HEK293 (cell line): ENCODE measurements at regions not wholly inside any gene's neighbourhood (a gene's known extent, or its start where the extent isn't known, plus 50 kb on each side); places are given as distances from the start of the nearest gene placed in this dataset.

Source experiments
- CTCF ChIA-PET: fragments of 350-600 bp; formaldehyde crosslinking; extraction: SDS; loops from one replicate; lab custom pipeline; 2021; ENCODE audit warnings: antibody characterized with exemption; lab: Yijun Ruan, JAX
- POLR2A ChIA-PET: fragments of 300-600 bp; formaldehyde crosslinking; extraction: SDS; loops from one replicate; lab custom pipeline; 2020; ENCODE audit warnings: antibody characterized with exemption, inconsistent platforms; lab: Yijun Ruan, JAX
- H3K27ac ChIP-seq: fragments of 200-500 bp; sonication (Bioruptor generic); 2 replicates; pipeline ENCODE4 v1.5.1; 2014; ENCODE audit warnings: low read depth, low read length, control low read depth, inconsistent platforms; ENCODE audit errors: extremely low read depth
- H3K36me3 ChIP-seq, 2 experiments: fragments of 200-500 bp in 1 of 2; sonication (Bioruptor generic) in 1 of 2; 1 replicate in 1 of 2; 2 replicates in 1 of 2; pipeline ENCODE4 v1.5.1; 2014 to 2017; ENCODE audit warnings: inconsistent platforms in 2 of 2, low read length in 2 of 2; ENCODE audit not compliant: control insufficient read depth in 2 of 2, insufficient read depth in 1 of 2
- H3K4me1 ChIP-seq: fragments of 200-500 bp; sonication (Bioruptor generic); 2 replicates; pipeline ENCODE4 v1.5.1; 2014; ENCODE audit warnings: mild to moderate bottlenecking, low read length, inconsistent platforms; ENCODE audit not compliant: control insufficient read depth, insufficient read depth
- H3K4me3 ChIP-seq: 2 replicates; pipeline ENCODE4 v1.5.1; 2011; ENCODE audit warnings: low read depth, mild to moderate bottlenecking, control low read depth, low read length, moderate library complexity
- H3K9me3 ChIP-seq: fragments of 200-500 bp; sonication (Bioruptor generic); 2 replicates; pipeline ENCODE4 v1.5.1; 2014; ENCODE audit warnings: low read depth, low read length, inconsistent platforms; ENCODE audit not compliant: control insufficient read depth, insufficient read depth
- ELK4 ChIP-seq: IDR thresholded peaks from 2 replicates; pipeline ENCODE4 v1.6.1; 2011; ENCODE audit warnings: mild to moderate bottlenecking, low read depth, low read length, borderline replicate concordance
- FEZF1 ChIP-seq: fragments of 450-650 bp; formaldehyde crosslinking; IDR thresholded peaks from 2 replicates; pipeline ENCODE4 v1.5.1; 2016; ENCODE audit warnings: missing biosample characterization, missing genetic modification characterization
- GLI2 ChIP-seq: fragments of 450-650 bp; formaldehyde crosslinking; IDR thresholded peaks from 2 replicates; pipeline ENCODE4; 2017; ENCODE audit warnings: missing biosample characterization, missing genetic modification characterization, low read depth, borderline replicate concordance
- GLI4 ChIP-seq: fragments of 450-650 bp; formaldehyde crosslinking; IDR thresholded peaks from 2 replicates; pipeline ENCODE4 v1.5.1; 2016; ENCODE audit warnings: missing biosample characterization, missing genetic modification characterization
- GLIS1 ChIP-seq: fragments of 450-650 bp; formaldehyde crosslinking; IDR thresholded peaks from 2 replicates; pipeline ENCODE4 v1.5.1; 2016; ENCODE audit warnings: missing biosample characterization, missing genetic modification characterization
- KLF1 ChIP-seq: fragments of 450-650 bp; formaldehyde crosslinking; IDR thresholded peaks from 2 replicates; pipeline ENCODE4 v1.5.1; 2016; ENCODE audit warnings: missing biosample characterization, missing genetic modification characterization
- PRDM10 ChIP-seq: fragments of 450-650 bp; formaldehyde crosslinking; IDR thresholded peaks from 2 replicates; pipeline ENCODE4 v1.5.1; 2016; ENCODE audit warnings: missing biosample characterization, missing genetic modification characterization
- ZEB2 ChIP-seq: fragments of 450-650 bp; formaldehyde crosslinking; IDR thresholded peaks from 2 replicates; pipeline ENCODE4 v1.5.1; 2016; ENCODE audit warnings: missing biosample characterization, missing genetic modification characterization
- ZFP37 ChIP-seq: fragments of 450-650 bp; formaldehyde crosslinking; IDR thresholded peaks from 2 replicates; pipeline ENCODE4 v1.5.1; 2016; ENCODE audit warnings: missing biosample characterization, missing genetic modification characterization
- ZNF157 ChIP-seq: fragments of 450-650 bp; formaldehyde crosslinking; IDR thresholded peaks from 2 replicates; pipeline ENCODE4 v1.5.1; 2016; ENCODE audit warnings: missing biosample characterization, missing genetic modification characterization
- ZNF239 ChIP-seq: fragments of 450-650 bp; formaldehyde crosslinking; IDR thresholded peaks from 2 replicates; pipeline ENCODE4 v1.5.1; 2016; ENCODE audit warnings: missing biosample characterization, missing genetic modification characterization
- ZNF274 ChIP-seq, 2 experiments: fragments of 200-500 bp in 1 of 2; fragments of 450-650 bp in 1 of 2; sonication (Bioruptor generic) in 1 of 2; formaldehyde crosslinking in 1 of 2; IDR thresholded peaks; 2 replicates each; pipeline versions ENCODE4 v1.5.1 to v1.6.1; 2014 to 2016; ENCODE audit warnings: borderline replicate concordance in 1 of 2, inconsistent platforms in 1 of 2, low read length in 1 of 2, missing biosample characterization in 1 of 2, missing genetic modification characterization in 1 of 2
- ZNF280D ChIP-seq: fragments of 450-650 bp; formaldehyde crosslinking; IDR thresholded peaks from 2 replicates; pipeline ENCODE4 v1.5.1; 2016; ENCODE audit warnings: missing biosample characterization, missing genetic modification characterization
- ZNF324 ChIP-seq: fragments of 450-650 bp; formaldehyde crosslinking; IDR thresholded peaks from 2 replicates; pipeline ENCODE4 v1.5.1; 2016; ENCODE audit warnings: missing biosample characterization, missing genetic modification characterization
- ZNF426 ChIP-seq: fragments of 450-650 bp; formaldehyde crosslinking; IDR thresholded peaks from 2 replicates; pipeline ENCODE4 v1.5.1; 2017; ENCODE audit warnings: missing biosample characterization, missing genetic modification characterization, mild to moderate bottlenecking, inconsistent platforms, moderate library complexity
- ZNF560 ChIP-seq: fragments of 450-650 bp; formaldehyde crosslinking; IDR thresholded peaks from 2 replicates; pipeline ENCODE4 v1.5.1; 2017; ENCODE audit warnings: missing biosample characterization, missing genetic modification characterization, borderline replicate concordance
- ZNF623 ChIP-seq: fragments of 450-650 bp; formaldehyde crosslinking; IDR thresholded peaks from 2 replicates; pipeline ENCODE4 v1.5.1; 2016; ENCODE audit warnings: missing biosample characterization, missing genetic modification characterization
- ZNF626 ChIP-seq: fragments of 450-650 bp; sonication (Bioruptor Pico); formaldehyde crosslinking; IDR thresholded peaks from 2 replicates; pipeline ENCODE4 v1.5.1; 2018; ENCODE audit warnings: missing biosample characterization, missing genetic modification characterization, inconsistent platforms
- ZNF629 ChIP-seq: fragments of 450-650 bp; formaldehyde crosslinking; IDR thresholded peaks from 2 replicates; pipeline ENCODE4 v1.5.1; 2017; ENCODE audit warnings: missing biosample characterization, missing genetic modification characterization
- TF ChIP-seq, protein P1 (sequence below): fragments of 450-650 bp; formaldehyde crosslinking; IDR thresholded peaks from 2 replicates; pipeline ENCODE4 v1.5.1; 2016; ENCODE audit warnings: missing biosample characterization, missing genetic modification characterization, low read depth

DNA sequence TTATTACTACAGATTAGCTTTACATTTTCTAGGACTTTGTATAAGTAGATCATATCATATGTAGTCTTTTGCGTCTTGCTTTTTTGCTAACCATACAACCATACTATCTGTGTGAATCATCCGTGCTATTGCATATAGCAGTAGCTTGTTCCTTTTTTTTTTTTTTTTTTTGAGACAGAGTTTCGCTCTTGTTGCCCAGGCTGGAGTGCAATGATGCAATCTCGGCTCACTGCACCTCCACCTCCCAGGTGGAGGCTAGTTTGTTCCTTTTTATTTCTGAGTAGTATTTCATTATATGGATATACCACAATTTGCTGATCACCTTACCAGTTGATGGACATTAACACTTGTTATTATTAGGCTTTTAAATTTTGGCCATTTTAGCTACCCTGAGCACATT, 54.5 kb upstream of the TBL1XR1 start:
- Histone ChIP-seq H3K27ac (no peak overlapping the region), H3K9me3 (no peaks in the 10 kb centered on the region), H3K36me3 (no peaks in the 10 kb centered on the region), H3K4me1 (no peaks in the 10 kb centered on the region), H3K4me3 (no peak overlapping the region)
- TF ChIP-seq GLIS1 (tag by site-specific recombination) (no peak), ZNF560 (tag by site-specific recombination) (no peak), KLF1 (tag by site-specific recombination) (no peak), ZNF623 (tag by site-specific recombination) (no peak), FEZF1 (tag by site-specific recombination) (no peak), PRDM10 (tag by site-specific recombination) (no peak), ZEB2 (tag by site-specific recombination) (no peak), ZNF324 (no peak), ZNF626 (no peak), ZNF274 (IDR thresholded peaks at IDR 0.05; ENCODE audit: low read length) (no peak), ZNF274 (tag by site-specific recombination; IDR thresholded peaks at IDR 0.05; ENCODE audit: borderline replicate concordance) (no peak), GLI4 (tag by site-specific recombination) (no peak), ZNF157 (tag by site-specific recombination) (no peak), ZNF239 (no peak), ZNF426 (tag by site-specific recombination) (no peak), GLI2 (tag by site-specific recombination) (no peak), ELK4 (no peak), ZNF629 (tag by site-specific recombination) (no peak), ZNF280D (tag by site-specific recombination) (no peak), ZFP37 (no peak)
- TF ChIP-seq, protein P1, sequence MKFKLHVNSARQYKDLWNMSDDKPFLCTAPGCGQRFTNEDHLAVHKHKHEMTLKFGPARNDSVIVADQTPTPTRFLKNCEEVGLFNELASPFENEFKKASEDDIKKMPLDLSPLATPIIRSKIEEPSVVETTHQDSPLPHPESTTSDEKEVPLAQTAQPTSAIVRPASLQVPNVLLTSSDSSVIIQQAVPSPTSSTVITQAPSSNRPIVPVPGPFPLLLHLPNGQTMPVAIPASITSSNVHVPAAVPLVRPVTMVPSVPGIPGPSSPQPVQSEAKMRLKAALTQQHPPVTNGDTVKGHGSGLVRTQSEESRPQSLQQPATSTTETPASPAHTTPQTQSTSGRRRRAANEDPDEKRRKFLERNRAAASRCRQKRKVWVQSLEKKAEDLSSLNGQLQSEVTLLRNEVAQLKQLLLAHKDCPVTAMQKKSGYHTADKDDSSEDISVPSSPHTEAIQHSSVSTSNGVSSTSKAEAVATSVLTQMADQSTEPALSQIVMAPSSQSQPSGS (tag by site-specific recombination), result no peak
- POLR2A ChIA-PET, result no interaction called here
- CTCF ChIA-PET, result interaction anchor here (0.7 kb wide), 1 partner anchor 60 kb away, joined by 3 read pairs; no protein-coding TSS in a partner anchor
